ENCODE measurements at regions not wholly inside any gene's neighbourhood (a gene's known extent, or its start where the extent isn't known, plus 50 kb on each side); places are given as distances from the start of the nearest gene placed in this dataset.
"Not testable (repeated sequence)": the region's sequence is repeated elsewhere in the genome, so short reads cannot be mapped to it uniquely, and the experiment has no call there.

DNA sequence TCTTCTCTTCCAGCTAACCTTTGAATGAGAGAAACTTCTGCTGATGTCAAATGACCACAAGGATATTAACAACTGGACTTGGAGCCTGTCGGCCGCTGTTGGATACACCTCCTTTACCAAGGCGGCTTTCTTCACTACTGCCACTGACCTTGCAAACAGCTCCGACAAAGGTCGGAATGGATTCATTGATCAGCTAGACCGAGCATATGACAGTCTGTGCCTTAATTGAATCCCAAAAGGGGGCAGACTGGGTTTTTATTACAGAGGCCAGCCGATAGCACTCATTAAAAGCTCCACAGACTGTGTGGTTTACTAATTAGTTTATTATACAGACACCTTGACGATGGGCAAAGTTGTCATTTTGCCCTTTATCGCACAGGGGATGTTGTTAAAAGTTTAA, 394.5 kb downstream of the RERGL start:
- no peak for DNase-seq (ENCODE audit: low spot score)

GRCh38 chr12:17691369-17691768, 398.6 kb downstream of the RERGL start:
- no peak for DNase-seq (ENCODE audit: low spot score)

- DNase-seq (ENCODE audit: low spot score), result no peak
These were observed 409.8 kb downstream of the RERGL start for GRCh38 chr12:17680220-17680619.

DNA sequence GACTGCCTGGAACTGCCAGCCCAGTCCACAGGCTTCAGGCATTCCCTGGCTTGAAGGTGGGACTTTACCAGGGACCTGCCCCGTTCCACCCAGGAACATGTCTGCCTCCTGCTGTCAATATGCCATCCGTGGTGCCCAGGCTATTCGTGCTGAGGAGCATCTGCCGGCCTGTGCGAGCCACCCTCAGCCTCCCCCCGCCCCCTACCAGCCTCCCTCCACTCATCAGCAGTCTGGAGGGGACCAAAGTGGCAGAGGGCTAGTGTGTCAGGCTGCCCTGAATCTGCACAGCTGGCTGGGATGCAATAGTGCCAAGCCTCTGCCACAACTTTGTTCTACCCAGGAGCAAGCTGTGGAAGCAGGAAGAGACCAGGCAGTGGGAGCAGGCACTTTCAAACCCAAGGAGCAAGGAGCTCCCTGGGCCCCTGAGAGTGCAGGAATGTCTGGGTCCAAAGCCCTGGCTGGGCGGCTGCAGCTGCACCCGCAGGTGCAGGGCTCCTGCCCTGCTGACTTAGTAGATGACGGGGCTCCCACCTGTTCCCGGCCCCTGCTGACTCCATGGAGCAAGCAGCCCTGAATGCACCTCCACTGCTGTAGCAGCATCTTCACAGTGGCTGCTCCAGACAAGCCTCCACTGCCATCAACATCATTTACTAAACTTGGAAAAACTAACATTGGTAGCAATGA, 423.2 kb downstream of the RERGL start:
- no peak for DNase-seq (ENCODE audit: low spot score)

- no peak for DNase-seq (ENCODE audit: low spot score)
These were observed 424.2 kb downstream of the RERGL start for GRCh38 chr12:17665839-17666238.

DNA sequence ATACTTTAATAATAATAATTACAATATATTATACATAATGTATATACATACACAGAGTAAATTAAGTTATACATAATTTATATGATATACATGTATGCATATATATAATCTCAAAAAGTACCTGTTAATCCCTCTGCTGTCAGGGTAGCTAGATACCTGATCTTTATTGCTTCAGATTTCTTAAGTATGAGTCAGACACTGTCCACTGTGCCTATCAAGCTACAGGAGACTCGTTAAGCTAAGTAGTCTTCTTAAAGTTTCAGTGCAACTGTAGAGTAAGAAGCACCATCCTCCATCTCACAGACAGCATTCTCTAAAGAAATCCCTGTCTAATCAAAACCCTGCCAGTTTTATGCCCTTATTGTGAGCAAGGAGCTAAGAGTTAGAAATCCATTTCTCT, 428.7 kb downstream of the RERGL start:
- DNase-seq (ENCODE audit: low spot score), result peak; percentile 14

- DNase-seq (ENCODE audit: low spot score), result peak; percentile 51
These were observed 437.6 kb downstream of the RERGL start for GRCh38 chr12:17652436-17652835.

DNA sequence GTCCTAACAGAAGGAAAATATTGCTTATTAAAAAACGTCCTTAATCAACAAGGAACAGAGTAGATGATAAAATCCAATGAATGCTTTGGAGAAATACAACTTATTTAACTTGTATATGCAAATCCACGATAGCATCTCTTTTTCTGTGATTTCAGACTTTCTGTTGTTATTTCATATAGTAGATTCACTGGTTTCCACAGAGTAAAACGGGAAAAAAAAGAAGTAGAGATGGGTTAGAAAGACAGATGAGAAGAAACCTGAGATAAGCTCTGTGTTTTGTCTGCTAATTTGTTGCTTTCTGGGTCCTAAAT, 447.7 kb downstream of the RERGL start:
- DNase-seq (ENCODE audit: low spot score), result no peak

DNA sequence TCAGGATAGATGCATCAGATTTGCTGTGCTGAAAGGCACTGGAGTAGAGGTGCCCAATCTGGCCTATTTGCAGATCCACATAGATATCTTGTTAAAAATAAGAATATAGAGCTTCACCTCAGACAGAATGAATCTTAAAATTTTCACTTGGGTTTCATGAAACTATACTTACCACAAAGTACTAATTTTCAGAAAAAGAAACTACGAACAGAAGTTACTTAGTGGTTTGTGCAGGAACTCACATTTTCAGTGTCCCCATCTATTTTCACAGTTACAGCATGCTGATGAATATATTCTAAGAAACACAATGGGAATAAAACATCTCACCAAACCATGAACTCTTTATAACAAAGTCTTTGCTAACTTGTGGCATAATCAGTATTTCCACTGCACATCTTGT, 449.4 kb downstream of the RERGL start:
- no peak for DNase-seq (ENCODE audit: low spot score)

DNA sequence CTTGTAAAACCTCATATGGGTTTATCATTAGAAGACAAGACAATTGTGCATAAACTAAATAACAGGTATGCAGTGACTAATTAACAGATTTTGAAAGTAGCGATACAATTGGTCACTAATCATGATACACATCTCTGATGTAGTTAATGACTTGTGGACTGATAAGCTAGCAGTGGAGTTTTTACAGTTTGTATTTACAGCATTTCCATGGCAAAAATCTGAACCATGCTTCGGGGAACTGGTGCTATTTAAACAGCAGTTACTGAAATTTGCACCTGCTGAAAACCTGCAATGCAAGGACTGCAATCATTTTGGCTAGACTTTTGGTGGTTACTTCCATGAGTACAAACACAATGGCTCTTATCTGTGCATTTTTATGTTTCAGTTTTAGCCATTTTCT, 471.2 kb downstream of the RERGL start:
- no peak for DNase-seq (ENCODE audit: low spot score)

GRCh38 chr12:17609701-17610100, 480.3 kb downstream of the RERGL start:
- no peak for DNase-seq (ENCODE audit: low spot score)

GRCh38 chr12:17609153-17609552, 480.8 kb downstream of the RERGL start:
- DNase-seq (ENCODE audit: low spot score), result no peak

GRCh38 chr12:17595111-17595510, 494.9 kb downstream of the RERGL start:
- DNase-seq (ENCODE audit: low spot score), result no peak

GRCh38 chr12:17593715-17594406, 496.1 kb downstream of the RERGL start:
- DNase-seq (ENCODE audit: low spot score), result no peak

GRCh38 chr12:17592472-17592871, 497.5 kb downstream of the RERGL start:
- no peak for DNase-seq (ENCODE audit: low spot score)

DNA sequence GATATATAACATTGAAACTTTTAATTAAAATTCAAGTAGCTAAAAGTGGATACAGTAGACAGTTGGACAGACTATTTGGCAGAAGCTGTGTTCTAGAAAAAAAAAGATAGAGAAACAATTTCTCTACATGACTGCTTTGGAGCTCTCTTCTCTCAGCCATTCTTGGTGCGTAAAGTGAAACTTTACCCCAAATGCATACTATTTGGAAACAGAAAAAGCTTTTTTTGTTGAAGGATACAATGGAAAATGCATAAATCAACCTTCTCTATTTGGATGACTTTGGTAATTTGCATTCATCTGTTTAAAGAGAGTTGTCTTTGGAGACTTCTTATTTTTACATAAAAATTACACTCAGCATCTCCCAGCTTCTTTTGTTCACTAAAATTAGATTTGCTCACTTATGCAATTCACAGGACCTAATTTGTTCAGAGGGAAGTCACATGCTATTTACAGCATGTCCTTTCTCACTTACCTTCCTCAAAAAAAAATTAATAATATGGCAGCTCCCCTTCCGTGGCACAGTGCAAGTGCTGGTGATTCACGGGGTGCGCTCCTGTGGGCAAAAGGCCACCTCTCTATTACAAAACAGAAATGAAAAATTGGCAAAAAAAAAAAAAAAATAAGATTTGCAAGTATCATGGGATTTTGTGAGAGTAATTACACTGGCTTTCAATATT, 498.9 kb downstream of the RERGL start:
- no peak for DNase-seq (ENCODE audit: low spot score)

GRCh38 chr12:17588968-17589367, 501.0 kb downstream of the RERGL start:
- peak; percentile 39 for DNase-seq (ENCODE audit: low spot score)

GRCh38 chr12:17579205-17580026, 510.6 kb downstream of the RERGL start:
- no peak for DNase-seq (ENCODE audit: low spot score)

DNA sequence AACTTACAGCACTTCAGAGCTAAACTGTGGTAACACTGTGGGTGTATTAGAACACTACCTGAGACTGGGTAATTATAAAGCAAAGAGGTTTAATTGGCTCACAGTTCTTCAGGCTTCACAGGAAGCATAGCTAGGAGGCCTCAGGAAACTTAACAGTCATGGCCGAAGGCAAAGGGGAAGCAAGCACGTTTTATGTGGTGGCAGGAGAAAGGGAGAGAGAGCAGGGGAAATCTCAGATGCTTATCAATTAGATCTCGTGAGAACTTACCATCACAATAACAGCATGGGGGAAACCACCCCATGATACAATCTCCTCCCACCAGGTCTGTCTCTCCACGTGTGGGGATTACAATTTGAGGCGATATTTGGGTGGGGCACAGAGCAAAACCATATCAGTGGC, 512.6 kb downstream of the RERGL start:
- no peak for DNase-seq (ENCODE audit: low spot score)

DNA sequence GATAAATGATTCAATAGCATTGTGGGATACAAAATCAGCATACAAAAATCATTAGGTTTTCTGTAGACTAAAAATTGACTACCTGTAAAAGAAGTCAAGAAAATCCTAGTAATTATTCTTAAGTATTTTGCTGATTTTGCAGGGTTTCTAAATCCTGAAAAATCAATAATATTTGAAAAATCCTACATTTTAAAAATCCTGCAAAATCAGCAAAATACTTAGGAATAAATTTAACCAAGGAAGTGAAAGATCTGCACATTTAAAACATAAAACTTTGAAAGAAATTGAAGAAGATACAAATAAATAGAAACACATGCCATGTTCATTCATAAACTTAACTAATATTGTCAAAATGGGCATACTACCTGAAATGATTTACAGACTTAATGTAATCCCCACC, 517.7 kb downstream of the RERGL start:
- DNase-seq (ENCODE audit: low spot score), result no peak

DNA sequence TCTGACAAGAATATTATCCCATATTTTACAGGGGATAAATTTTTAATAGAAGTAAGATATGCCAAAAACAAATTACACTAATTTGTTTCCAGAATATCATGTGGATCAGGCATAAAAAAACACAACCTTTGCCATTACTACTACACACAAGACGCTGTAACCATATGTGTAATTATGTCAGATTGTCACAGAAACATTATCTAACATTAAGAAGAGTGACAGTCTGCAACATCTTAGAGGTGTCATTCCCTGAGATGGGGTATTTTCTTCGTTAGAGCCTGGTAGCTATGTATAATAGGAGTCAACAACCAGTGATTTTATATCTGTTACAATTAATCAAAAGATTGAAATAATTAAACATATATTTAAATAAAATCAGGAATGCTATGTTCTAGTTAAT, 518.9 kb downstream of the RERGL start:
- no peak for DNase-seq (ENCODE audit: low spot score)

GRCh38 chr12:17564630-17565029, 525.4 kb downstream of the RERGL start:
- DNase-seq (ENCODE audit: low spot score), result not testable (repeated sequence)

- DNase-seq (ENCODE audit: low spot score), result no peak
These were observed 540.0 kb downstream of the RERGL start for GRCh38 chr12:17550011-17550410.
